ENCODE measurements at regions not wholly inside any gene's neighbourhood (a gene's known extent, or its start where the extent isn't known, plus 50 kb on each side); places are given as distances from the start of the nearest gene placed in this dataset.

- no peak for DNase-seq (ENCODE audit: low read depth)
- no peak overlapping the region for H3K4me3 ChIP-seq (ENCODE audit: low read depth, low read length)
- no peak for TF ChIP-seq CTCF (conservative IDR thresholded peaks at IDR 0.05; ENCODE audit: low read depth, low read length)
Observed at GRCh38 chr11:129283141-129283540, 91.0 kb upstream of the ARHGAP32 start.

- no peak for TF ChIP-seq CTCF (conservative IDR thresholded peaks at IDR 0.05; ENCODE audit: low read depth, low read length)
- DNase-seq (ENCODE audit: low read depth), result no peak
- no peak overlapping the region for H3K4me3 ChIP-seq (ENCODE audit: low read depth, low read length)
Observed at GRCh38 chr11:129282634-129283033, 90.5 kb upstream of the ARHGAP32 start.

- no peak overlapping the region for H3K4me3 ChIP-seq (ENCODE audit: low read depth, low read length)
- DNase-seq (ENCODE audit: low read depth), result no peak
- TF ChIP-seq CTCF (conservative IDR thresholded peaks at IDR 0.05; ENCODE audit: low read depth, low read length), result no peak
Observed at GRCh38 chr11:129281471-129282415, 89.6 kb upstream of the ARHGAP32 start.

- H3K4me3 ChIP-seq (ENCODE audit: low read depth, low read length), result peak overlapping the region; percentile 67
- DNase-seq (ENCODE audit: low read depth), result no peak
- TF ChIP-seq CTCF (conservative IDR thresholded peaks at IDR 0.05; ENCODE audit: low read depth, low read length), result no peak
Observed at GRCh38 chr11:129280027-129280811, 88.1 kb upstream of the ARHGAP32 start.

GRCh38 chr11:129279326-129280026 lies 87.4 kb upstream of the ARHGAP32 start:
- no peak for DNase-seq (ENCODE audit: low read depth)
- TF ChIP-seq CTCF (conservative IDR thresholded peaks at IDR 0.05; ENCODE audit: low read depth, low read length), result no peak

GRCh38 chr11:129278586-129279319 lies 86.6 kb upstream of the ARHGAP32 start:
- no peak for DNase-seq (ENCODE audit: low read depth)
- no peak for TF ChIP-seq CTCF (conservative IDR thresholded peaks at IDR 0.05; ENCODE audit: low read depth, low read length)
- H3K4me3 ChIP-seq (ENCODE audit: low read depth, low read length), result peak overlapping the region; percentile 69

More at GRCh38 chr11:129279326-129280026, 87.4 kb upstream of the ARHGAP32 start:
- H3K4me3 ChIP-seq (ENCODE audit: low read depth, low read length), result peak overlapping the region; percentile 67

All from epithelial cell of proximal tubule (primary cell).